GM23338 (cell line): ENCODE measurements at regions not wholly inside any gene's neighbourhood (a gene's known extent, or its start where the extent isn't known, plus 50 kb on each side); places are given as distances from the start of the nearest gene placed in this dataset.

Experiments used
- ATAC-seq: fragments of 200-7000 bp; cut with Tn5 transposase; 3 replicates; pipeline ENCODE4 v1.9.1; 2020
- DNase-seq: peaks from one replicate; pipeline ENCODE4 v3.0.0-alpha.2; 2015; ENCODE audit warnings: low spot score
- H2AFZ ChIP-seq: fragments of 200-600 bp; sonication (generic); 2 replicates; pipeline ENCODE4 v1.8.0; 2016; ENCODE audit warnings: antibody characterized with exemption, mild to moderate bottlenecking, moderate library complexity
- H3F3A ChIP-seq: fragments of 200-600 bp; sonication (generic); replicated peaks from 2 replicates; pipeline ENCODE4 v1.8.0; 2017; ENCODE audit warnings: antibody characterized with exemption, mixed run types, low read depth
- H3K27ac ChIP-seq: fragments of 200-600 bp; sonication (generic); 2 replicates; pipeline ENCODE4 v1.6.1; 2016; ENCODE audit warnings: low read depth
- H3K27me3 ChIP-seq: fragments of 200-600 bp; sonication (generic); 2 replicates; pipeline ENCODE4 v1.8.0; 2016; ENCODE audit warnings: mild to moderate bottlenecking, mixed run types, moderate library complexity; ENCODE audit not compliant: insufficient read depth
- H3K36me3 ChIP-seq: fragments of 200-600 bp; sonication (generic); 2 replicates; pipeline ENCODE4 v1.8.0; 2016; ENCODE audit warnings: mild to moderate bottlenecking; ENCODE audit not compliant: insufficient read depth
- H3K4me1 ChIP-seq: fragments of 200-600 bp; sonication (generic); 2 replicates; pipeline ENCODE4 v1.8.0; 2016; ENCODE audit warnings: mild to moderate bottlenecking, moderate library complexity; ENCODE audit not compliant: insufficient read depth
- H3K4me2 ChIP-seq: fragments of 200-600 bp; sonication (generic); 2 replicates; pipeline ENCODE4 v1.7.1; 2017; ENCODE audit warnings: mixed run types
- H3K4me3 ChIP-seq: fragments of 200-600 bp; sonication (generic); 2 replicates; pipeline ENCODE4 v1.6.1; 2016; ENCODE audit warnings: mixed run types
- H3K79me2 ChIP-seq: fragments of 200-600 bp; sonication (generic); replicated peaks from 2 replicates; pipeline ENCODE4 v1.8.0; 2017; ENCODE audit warnings: mild to moderate bottlenecking; ENCODE audit not compliant: insufficient read depth
- H3K9me2 ChIP-seq: fragments of 200-600 bp; sonication (generic); 2 replicates; pipeline ENCODE4 v1.8.0; 2017; ENCODE audit not compliant: insufficient read depth
- H4K20me1 ChIP-seq: fragments of 200-600 bp; sonication (generic); replicated peaks from 2 replicates; pipeline ENCODE4 v1.8.0; 2017; ENCODE audit warnings: mild to moderate bottlenecking; ENCODE audit not compliant: insufficient read depth
- H3K27ac Mint-ChIP-seq: 2 replicates; pipeline ENCODE4 v1.8.0; 2020; ENCODE audit warnings: inconsistent platforms, mild to moderate bottlenecking, moderate library complexity, mixed read lengths
- H3K27me3 Mint-ChIP-seq: 3 replicates; pipeline ENCODE4 v1.8.0; 2022; ENCODE audit warnings: low read depth, mild to moderate bottlenecking, moderate library complexity, mixed read lengths, inconsistent platforms; ENCODE audit not compliant: insufficient read depth, poor library complexity
- H3K36me3 Mint-ChIP-seq: 3 replicates; pipeline ENCODE4 v1.8.0; 2021; ENCODE audit warnings: low read depth, mild to moderate bottlenecking, inconsistent platforms, moderate library complexity, mixed read lengths
- H3K4me1 Mint-ChIP-seq: 3 replicates; pipeline ENCODE4 v1.8.0; 2020; ENCODE audit warnings: mild to moderate bottlenecking, inconsistent platforms, mixed read lengths
- H3K4me3 Mint-ChIP-seq: 3 replicates; pipeline ENCODE4 v1.8.0; 2021; ENCODE audit warnings: moderate library complexity, mild to moderate bottlenecking, inconsistent platforms, mixed read lengths
- H3K9me3 Mint-ChIP-seq: 3 replicates; pipeline ENCODE4 v1.8.0; 2020; ENCODE audit warnings: moderate library complexity, mild to moderate bottlenecking, inconsistent platforms, mixed read lengths
- CREB1 ChIP-seq: fragments of 250-450 bp; sonication (Bioruptor Pico); IDR thresholded peaks from 2 replicates; pipeline ENCODE4 v1.5.0; 2020; ENCODE audit warnings: low read depth, mild to moderate bottlenecking, moderate library complexity
- ETS1 ChIP-seq: IDR thresholded peaks from 2 replicates; pipeline ENCODE4 v1.6.1; 2016; ENCODE audit warnings: antibody characterized with exemption
- EZH2 ChIP-seq: fragments of 200-600 bp; sonication (generic); IDR thresholded peaks from one replicate; pipeline ENCODE4 v1.8.0; 2017; ENCODE audit warnings: antibody characterized with exemption, mild to moderate bottlenecking, low read depth; ENCODE audit not compliant: unreplicated experiment
- EZH2phosphoT487 ChIP-seq: fragments of 200-600 bp; sonication (generic); IDR thresholded peaks from one replicate; pipeline ENCODE4 v1.8.1; 2018; ENCODE audit warnings: antibody characterized with exemption; ENCODE audit not compliant: unreplicated experiment
- JUNB ChIP-seq: IDR thresholded peaks from one replicate; pipeline ENCODE4 v1.6.1; 2016; ENCODE audit warnings: antibody characterized with exemption; ENCODE audit not compliant: unreplicated experiment
- NANOG ChIP-seq: IDR thresholded peaks from 2 replicates; pipeline ENCODE4 v1.6.1; 2016; ENCODE audit warnings: antibody characterized with exemption, borderline replicate concordance
- POLR2AphosphoS5 ChIP-seq: IDR thresholded peaks from 2 replicates; pipeline ENCODE4 v1.6.1; 2016; ENCODE audit warnings: antibody characterized with exemption, low read depth
- REST ChIP-seq: IDR thresholded peaks from one replicate; pipeline ENCODE4 v1.6.1; 2018; ENCODE audit warnings: antibody characterized with exemption; ENCODE audit not compliant: unreplicated experiment
- STAT1 ChIP-seq: IDR thresholded peaks from one replicate; pipeline ENCODE4 v1.6.1; 2016; ENCODE audit warnings: antibody characterized with exemption; ENCODE audit not compliant: unreplicated experiment
- ZNF114 ChIP-seq: fragments of 250-450 bp; sonication (Bioruptor Pico); IDR thresholded peaks from 2 replicates; pipeline ENCODE4 v1.5.0; 2020; ENCODE audit warnings: mild to moderate bottlenecking, moderate library complexity
- ZNF331 ChIP-seq: fragments of 250-450 bp; sonication (Bioruptor Pico); IDR thresholded peaks from 2 replicates; pipeline ENCODE4 v1.5.0; 2020; ENCODE audit warnings: low read depth, mild to moderate bottlenecking, moderate library complexity
- ZNF462 ChIP-seq: fragments of 250-450 bp; sonication (Bioruptor Pico); IDR thresholded peaks from 2 replicates; pipeline ENCODE4 v1.5.0; 2020; ENCODE audit warnings: mild to moderate bottlenecking, moderate library complexity
- TF ChIP-seq, protein P1 (sequence below), 2 experiments: fragments of 200-600 bp in 1 of 2; sonication (generic) in 1 of 2; conservative IDR thresholded peaks; 2 replicates each; pipeline versions ENCODE4 v1.5.1 to v1.6.1; 2016 to 2017; ENCODE audit warnings: antibody characterized with exemption in 2 of 2, low read depth in 2 of 2, mild to moderate bottlenecking in 2 of 2, moderate library complexity in 1 of 2

- Histone ChIP-seq H3K79me2 (no peaks in the 10 kb centered on the region; the same call in 1 of the 2 replicates), H3K4me2 (0 out of 2 replicates have a peak overlapping the region, but pooled peaks have one; percentile 8), H2AFZ (no peak overlapping the region), H3F3A (no peaks in the 10 kb centered on the region), H3K27ac (no peak overlapping the region), H3K27me3 (no peaks in the 10 kb centered on the region), H4K20me1 (no peaks in the 10 kb centered on the region), H3K4me1 (no peaks in the 10 kb centered on the region; the same call in 1 of the 2 replicates), H3K4me3 (no peak overlapping the region), H3K36me3 (no peaks in the 10 kb centered on the region), H3K9me2 (no peaks in the 10 kb centered on the region)
- no peak for TF ChIP-seq EZH2phosphoT487
- TF ChIP-seq, protein P1, sequence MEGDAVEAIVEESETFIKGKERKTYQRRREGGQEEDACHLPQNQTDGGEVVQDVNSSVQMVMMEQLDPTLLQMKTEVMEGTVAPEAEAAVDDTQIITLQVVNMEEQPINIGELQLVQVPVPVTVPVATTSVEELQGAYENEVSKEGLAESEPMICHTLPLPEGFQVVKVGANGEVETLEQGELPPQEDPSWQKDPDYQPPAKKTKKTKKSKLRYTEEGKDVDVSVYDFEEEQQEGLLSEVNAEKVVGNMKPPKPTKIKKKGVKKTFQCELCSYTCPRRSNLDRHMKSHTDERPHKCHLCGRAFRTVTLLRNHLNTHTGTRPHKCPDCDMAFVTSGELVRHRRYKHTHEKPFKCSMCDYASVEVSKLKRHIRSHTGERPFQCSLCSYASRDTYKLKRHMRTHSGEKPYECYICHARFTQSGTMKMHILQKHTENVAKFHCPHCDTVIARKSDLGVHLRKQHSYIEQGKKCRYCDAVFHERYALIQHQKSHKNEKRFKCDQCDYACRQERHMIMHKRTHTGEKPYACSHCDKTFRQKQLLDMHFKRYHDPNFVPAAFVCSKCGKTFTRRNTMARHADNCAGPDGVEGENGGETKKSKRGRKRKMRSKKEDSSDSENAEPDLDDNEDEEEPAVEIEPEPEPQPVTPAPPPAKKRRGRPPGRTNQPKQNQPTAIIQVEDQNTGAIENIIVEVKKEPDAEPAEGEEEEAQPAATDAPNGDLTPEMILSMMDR (conservative IDR thresholded peaks at IDR 0.05; ENCODE audit: low read depth in 2 of 2) = no peak
- TF ChIP-seq ZNF331 = no peak
- no peak for TF ChIP-seq CREB1 (CRISPR knock-in tag)
- no peak for TF ChIP-seq POLR2AphosphoS5
- TF ChIP-seq ZNF462 = no peak
- no peak for TF ChIP-seq REST
- no peak for TF ChIP-seq ZNF114
- no peak for TF ChIP-seq NANOG
- TF ChIP-seq EZH2 = no peak
- no peak for TF ChIP-seq ETS1
- TF ChIP-seq JUNB = no peak
- TF ChIP-seq STAT1 = no peak
- Mint-ChIP-seq H3K4me3 (no peak overlapping the region), H3K4me1 (no peaks in the 10 kb centered on the region; the same call in 2 of the 3 replicates), H3K27ac (no peak overlapping the region), H3K27me3 (no peaks in the 10 kb centered on the region), H3K9me3 (no peaks in the 10 kb centered on the region; the same call in 2 of the 3 replicates), H3K36me3 (no peaks in the 10 kb centered on the region)
- ATAC-seq (no peak), DNase-seq (no peak)
Observed at GRCh38 chr15:96735632-96736240, 405.2 kb downstream of the NR2F2 start.
